ENCODE measurements at regions not wholly inside any gene's neighbourhood (a gene's known extent, or its start where the extent isn't known, plus 50 kb on each side); places are given as distances from the start of the nearest gene placed in this dataset.

DNA sequence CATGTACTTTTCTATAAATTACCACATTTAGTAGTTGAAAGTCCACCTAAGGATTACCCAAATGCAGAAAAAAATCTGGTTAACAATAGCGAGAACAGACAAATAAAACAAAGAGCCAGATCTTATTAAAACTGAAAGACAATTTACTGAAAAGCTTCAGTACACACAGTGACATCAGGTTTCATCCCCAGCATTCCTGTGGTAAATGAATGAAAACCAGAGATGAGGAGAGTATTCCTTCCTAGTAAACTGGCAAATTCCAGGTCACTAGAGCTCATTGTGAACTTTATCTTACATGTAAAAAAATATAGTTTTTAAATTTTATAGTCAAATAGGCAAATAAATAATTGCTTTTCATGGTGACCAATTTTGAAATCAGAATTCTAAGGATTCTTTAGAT, 1290.5 kb downstream of the ADGRL3 start:
- TF ChIP-seq CTCF (IDR thresholded peaks at IDR 0.05) (no peak), POLR2AphosphoS5 (IDR thresholded peaks at IDR 0.05; ENCODE audit: insufficient read depth in 1 of 2, low read depth in 1 of 2) (no peak)
